HCT116 (cell line): ENCODE measurements at regions not wholly inside any gene's neighbourhood (a gene's known extent, or its start where the extent isn't known, plus 50 kb on each side); places are given as distances from the start of the nearest gene placed in this dataset.

ENCODE experiments used
- CTCF ChIP-seq, 3 experiments: fragments of 200-600 bp in 1 of 3; sonication (generic) in 1 of 3; IDR thresholded peaks in 2 of 3; conservative IDR thresholded peaks in 1 of 3; 2 replicates each; pipeline ENCODE4 v1.5.1; 2012 to 2017; ENCODE audit warnings: low read depth in 2 of 3, low read length in 2 of 3, antibody characterized with exemption in 1 of 3, borderline replicate concordance in 1 of 3, control low read depth in 1 of 3, mild to moderate bottlenecking in 1 of 3, mixed read lengths in 1 of 3, mixed run types in 1 of 3, moderate library complexity in 1 of 3; ENCODE audit not compliant: insufficient read depth in 1 of 3
- REST ChIP-seq: IDR thresholded peaks from 2 replicates; pipeline ENCODE4 v1.6.1; 2012; ENCODE audit warnings: low read depth
- YY1 ChIP-seq: IDR thresholded peaks from 2 replicates; pipeline ENCODE4 v1.6.1; 2011; ENCODE audit warnings: low read length, low read depth, moderate library complexity, mild to moderate bottlenecking; ENCODE audit not compliant: insufficient replicate concordance; ENCODE audit errors: extremely low read depth

- TF ChIP-seq REST = peak; percentile 13; the same call in 1 of the 2 replicates
- no peak for TF ChIP-seq CTCF (IDR thresholded peaks at IDR 0.05 in 2 of 3, conservative IDR thresholded peaks at IDR 0.05 in 1 of 3; ENCODE audit: borderline replicate concordance in 1 of 3, insufficient read depth in 1 of 3, low read depth in 2 of 3, low read length in 2 of 3)
- no peak for TF ChIP-seq YY1
Observed at GRCh38 chr1:209241487-209241886, 342.0 kb upstream of the CAMK1G start.
